ENCODE measurements at regions not wholly inside any gene's neighbourhood (a gene's known extent, or its start where the extent isn't known, plus 50 kb on each side); places are given as distances from the start of the nearest gene placed in this dataset.

DNA sequence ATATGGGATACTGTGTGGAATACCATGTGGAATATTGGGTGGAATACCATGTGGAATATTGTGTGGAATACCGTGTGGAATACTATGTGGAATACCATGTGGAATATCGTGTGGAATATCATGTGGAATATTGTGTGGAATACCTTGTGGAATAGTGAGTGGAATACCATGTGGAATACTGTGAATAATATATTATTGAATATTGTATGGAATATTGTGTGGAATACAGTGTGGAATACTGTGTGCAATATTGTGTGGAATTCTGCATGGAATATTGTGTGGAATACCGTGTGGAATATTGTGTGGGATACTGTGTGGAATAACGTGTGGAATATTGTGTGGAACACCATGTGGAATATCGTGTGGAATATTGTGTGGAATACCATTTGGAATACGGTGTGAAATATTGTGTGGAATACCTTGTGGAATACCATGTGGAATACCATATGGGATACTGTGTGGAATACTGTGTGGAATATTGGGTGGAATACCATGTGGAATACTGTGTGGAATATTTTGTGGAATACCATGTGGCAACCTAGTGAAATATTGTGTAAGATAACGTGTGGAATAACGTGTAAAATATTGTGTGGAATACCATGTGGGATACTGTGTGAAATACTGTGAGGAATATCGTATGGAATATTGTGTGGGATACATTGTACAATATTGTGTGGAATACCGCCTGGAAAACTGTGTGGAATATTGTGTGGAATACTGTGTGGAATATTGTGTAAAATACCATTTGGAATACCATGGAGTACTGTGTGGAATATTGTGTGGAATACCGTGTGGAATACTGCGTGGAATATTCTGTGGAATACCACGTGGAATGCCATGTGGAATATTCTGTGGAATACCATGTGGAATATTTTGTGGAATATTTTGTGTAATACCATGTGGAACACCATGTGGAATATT, 133.9 kb upstream of the CHST15 start:
- no peak for DNase-seq (ENCODE audit: low read depth)

GRCh38 chr10:124226271-124227054, 133.1 kb upstream of the CHST15 start:
- DNase-seq (ENCODE audit: low read depth), result no peak

DNA sequence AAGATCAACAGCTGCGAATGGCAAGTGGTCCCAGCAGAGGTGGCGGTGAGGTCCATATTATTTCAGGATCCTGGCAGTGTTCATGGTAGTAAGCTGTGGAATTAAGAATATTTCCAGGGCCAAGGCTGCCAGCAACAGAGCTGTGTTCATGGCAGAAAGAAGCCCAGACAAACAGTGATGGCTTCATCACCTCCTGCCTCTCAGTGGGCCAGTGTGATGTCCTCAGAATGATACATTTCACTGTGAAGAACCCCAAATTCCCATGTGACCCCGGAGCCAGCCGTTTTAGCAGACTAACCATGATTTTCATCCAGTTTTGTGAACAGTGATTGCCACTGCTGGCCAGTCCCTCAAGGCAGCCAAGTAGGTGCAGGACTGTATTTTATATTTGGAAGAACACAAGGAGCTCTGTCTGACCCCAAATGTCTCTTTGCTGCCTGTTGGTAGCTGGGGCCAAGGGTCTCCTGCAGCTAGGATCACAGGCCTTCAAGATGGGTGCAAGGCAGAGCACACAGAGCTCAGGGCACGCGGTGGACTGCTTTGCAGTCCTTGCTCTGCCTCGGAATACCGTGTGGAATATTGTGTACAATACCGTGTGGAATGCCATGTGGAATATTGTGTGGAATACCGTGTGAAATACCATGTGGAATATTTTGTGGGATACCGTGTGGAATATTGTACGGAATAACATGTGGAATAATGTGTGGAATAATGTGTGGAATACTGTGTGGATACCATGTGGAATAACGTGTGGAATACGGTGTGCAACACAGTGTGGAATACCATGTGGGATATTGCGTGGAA, 132.3 kb upstream of the CHST15 start:
- DNase-seq (ENCODE audit: low read depth), result no peak

DNA sequence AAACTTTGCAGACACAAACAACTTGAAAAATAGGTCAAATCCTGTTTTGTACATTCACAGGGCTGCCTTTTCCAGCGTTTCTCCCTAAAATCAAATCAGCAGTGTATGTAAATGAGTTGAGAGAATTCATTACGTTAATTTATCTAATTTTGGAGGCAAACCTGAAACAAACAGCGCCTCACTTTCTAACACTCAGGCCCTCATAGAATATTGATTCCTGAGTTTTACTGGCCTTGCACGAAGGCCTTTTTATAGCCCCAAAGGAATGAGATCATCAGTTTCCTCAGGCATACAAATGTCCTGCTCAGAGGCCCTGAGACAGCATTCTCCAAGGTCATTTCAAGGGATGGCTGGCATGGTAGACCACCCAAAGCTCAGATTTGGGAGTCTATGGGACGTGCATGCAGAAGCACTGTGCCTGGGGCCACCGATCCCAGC, 131.7 kb upstream of the CHST15 start:
- DNase-seq (ENCODE audit: low read depth), result no peak

DNA sequence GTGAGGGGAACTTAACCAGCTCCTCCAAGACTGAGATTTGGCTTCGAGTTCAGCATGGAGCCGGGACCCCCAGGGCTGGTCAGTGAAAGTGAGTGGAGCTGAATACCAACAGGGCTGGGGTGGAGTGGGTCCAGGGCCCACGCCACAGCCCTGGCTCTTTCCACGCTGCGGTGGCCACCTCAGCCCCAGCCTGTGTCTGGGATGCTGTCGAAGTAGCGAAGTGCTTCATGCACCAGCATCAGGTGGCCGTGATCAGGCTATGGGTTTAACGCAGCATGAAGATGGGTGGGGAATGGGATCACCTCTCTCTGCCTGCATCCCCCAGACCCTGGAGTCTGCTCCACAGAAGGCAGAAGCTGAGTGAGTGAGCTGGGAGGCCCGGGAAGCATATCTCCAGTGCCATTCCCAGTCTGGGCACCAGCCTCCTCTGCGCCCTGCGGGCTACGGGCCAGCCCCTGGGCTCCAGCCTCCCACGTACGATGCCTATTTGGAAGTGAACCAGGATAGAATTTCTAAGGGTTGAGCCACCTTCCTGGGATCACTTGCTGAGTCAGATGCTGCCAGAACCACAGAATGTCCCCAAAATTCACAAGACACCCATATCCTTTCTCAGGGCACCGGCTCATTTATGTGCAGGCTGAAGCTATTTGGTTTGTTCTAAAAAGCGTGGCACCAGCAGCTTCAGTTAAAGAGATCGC, 131.1 kb upstream of the CHST15 start:
- no peak for DNase-seq (ENCODE audit: low read depth)

GRCh38 chr10:124223711-124224085, 130.3 kb upstream of the CHST15 start:
- no peak for DNase-seq (ENCODE audit: low read depth)

- no peak for DNase-seq (ENCODE audit: low read depth)
Measured at GRCh38 chr10:124222988-124223710, 129.8 kb upstream of the CHST15 start.

DNA sequence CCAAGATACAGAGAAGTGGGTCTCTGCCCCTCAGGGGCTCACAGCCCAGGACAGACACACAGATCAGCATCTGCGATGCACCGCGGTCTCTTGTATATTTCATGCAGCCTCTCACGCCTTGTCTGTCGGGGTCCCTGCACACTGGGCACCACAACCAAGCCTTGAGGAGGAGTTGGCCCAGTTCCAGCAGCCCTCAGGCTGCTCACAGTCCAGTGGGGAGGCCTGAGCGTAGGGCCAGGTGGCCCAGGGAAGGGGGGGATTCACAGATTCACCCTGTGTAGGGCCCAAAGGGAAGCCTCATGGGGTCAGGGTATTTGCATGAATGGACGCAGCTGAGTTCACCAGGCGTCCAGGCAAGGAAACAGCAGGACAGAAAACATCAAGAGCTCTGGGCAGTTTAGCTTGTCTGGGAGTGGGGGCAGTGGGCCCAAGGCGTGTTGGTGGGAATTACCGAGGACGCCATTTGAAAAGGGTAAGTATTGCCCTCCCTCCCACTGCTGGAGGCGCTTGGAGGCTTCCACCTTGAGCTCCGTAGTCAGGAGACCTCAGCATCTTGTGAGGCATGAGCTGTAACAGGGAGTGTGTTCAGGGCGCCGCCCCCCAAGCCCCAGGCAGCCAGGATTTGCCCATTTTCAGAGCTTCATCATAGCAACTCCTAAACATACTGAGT, 129.1 kb upstream of the CHST15 start:
- DNase-seq (ENCODE audit: low read depth), result no peak

DNA sequence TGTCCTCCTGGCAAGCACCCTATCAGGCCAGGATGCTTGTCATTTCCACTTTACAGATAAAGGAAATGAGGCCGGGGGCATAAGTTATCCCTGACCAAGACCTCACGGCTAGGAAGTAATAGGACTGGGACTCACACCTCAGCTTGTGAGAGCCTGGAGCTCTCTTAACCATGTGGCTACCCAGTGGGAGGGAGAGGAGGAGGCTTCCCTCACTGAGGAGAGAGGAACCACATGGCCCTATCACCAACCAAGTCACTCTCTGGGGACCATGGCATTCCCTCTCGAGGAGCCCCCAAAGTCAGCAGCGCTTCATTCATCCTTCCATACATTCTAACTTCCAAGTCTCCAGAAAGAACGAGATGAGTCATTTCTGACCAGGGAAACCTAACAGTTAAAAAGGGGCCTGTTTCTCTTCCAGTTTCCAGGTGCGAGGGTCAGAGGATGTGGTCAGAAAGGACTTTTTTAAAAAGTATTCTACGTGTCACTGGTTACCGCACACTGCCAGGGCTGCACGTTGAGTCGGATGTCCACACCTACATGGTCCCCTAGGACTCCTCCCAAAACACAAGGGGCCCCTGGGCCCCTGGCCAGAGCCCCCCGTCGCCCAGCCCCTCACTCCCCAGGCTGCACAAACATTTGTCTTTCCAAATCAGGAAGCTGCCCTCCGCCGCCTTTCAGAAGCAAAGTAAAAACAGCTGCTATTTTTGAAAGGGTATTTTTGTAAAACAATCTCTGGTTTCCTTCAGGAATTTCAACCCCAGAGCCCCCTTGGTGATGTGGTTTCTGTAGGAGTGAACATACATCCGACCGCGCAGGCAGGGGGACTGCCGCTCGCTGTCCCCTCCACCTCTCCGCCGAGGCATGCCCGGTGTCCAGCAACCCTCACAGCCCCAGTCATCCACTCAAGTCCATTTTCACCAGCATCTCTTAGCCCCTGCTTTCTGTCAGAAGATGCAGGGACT, 128.2 kb upstream of the CHST15 start:
- no peak for DNase-seq (ENCODE audit: low read depth)

- DNase-seq (ENCODE audit: low read depth), result no peak
Measured at GRCh38 chr10:124220971-124221355, 127.6 kb upstream of the CHST15 start.

DNA sequence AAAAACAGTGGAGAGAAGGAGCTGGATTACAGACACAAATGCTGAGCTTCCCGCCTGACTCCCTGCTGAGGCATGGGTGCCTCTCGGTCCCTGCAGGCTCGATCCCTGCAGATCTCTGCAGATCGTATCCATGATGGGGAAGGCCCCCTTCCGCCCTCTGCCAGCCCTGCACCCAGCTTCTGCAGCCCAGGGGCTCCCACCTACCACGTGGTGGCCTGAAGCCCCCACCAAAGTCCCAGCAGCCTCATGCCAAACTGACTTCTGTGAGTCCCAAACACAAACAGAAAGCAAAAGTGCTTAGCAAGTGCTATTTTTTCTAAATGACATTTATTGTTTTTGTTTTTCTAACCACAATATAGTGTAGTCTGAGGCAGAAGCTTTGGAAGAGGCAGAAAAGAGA, 127.1 kb upstream of the CHST15 start:
- DNase-seq (ENCODE audit: low read depth), result no peak

DNA sequence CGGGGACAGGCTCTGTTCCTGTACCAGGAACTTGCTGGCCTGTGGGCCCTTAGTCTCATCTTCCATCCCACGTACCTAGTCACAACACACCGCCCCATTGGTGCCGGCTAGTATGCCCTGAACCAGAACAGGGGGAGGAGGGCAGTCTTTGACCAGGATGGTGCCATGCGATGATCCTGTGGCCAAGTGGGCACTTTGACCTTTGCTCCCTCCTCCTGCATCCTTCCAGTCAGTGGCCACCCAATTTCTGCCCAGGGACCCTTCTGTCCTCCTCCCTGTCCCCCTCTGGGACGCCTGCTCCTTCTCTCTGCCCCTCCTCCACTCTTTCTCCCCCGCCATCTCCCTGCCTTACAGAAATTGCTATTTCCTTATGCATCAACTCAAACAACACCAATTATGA, 126.3 kb upstream of the CHST15 start:
- no peak for DNase-seq (ENCODE audit: low read depth)

DNA sequence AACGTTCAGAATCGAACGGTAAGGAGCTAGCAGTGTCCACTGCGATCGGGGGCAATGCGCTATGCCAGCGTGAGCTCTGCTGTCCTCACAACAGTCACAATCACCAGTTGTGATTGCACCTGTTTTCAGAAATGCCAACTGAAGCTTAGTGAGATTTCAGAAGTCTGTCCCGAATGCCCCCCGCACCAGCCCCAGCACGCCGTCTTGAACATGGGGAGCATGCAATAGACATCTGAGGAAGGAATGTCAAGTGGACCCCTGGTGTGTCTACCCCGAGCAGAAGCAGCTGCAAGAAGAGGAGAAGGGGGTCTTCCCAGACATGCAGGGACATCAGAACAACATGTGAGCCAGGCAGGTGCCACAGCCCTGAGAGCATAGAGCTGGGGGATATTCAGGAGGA, 125.7 kb upstream of the CHST15 start:
- DNase-seq (ENCODE audit: low read depth), result no peak

DNA sequence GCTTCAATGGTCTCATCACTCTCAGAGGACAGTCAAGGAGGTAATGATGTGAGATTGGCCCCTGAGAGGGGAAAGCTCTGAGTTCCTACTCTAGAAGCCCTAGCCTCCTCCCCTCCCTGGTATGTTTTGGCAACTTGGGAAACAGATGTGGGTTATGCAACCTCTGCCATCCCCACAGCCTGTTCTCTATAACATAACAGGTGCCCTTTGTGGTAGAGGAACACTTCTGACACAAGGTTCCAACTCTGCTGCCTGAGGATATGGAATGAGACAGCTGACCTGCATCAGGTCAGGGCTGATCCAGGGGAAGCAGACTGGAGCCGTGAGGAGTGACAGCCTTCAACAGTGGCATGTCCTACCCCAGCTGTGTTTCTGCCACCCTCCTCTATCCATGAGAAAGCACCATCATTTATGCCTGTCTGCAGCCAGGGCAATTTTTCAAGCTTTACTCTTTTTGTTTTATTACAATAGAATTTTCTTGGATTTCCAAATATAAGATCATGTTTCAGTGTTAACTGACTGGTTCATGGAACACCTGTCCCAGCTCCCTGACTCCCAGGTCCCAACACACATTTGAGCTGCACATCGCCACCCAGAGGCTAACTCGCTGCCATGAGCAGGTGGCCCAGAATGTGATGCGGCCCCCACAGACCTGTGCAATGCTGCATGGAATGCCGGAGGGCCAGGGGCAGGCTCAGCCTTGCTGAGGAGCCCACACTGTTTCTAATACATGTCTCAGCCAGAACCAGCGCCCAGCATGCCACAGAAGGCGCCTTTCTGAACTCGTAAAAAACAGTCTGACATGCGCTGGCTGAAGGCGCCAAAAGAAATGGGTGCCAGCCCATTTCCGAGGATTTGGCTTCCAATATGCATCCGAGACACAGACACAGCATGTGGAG, 124.8 kb upstream of the CHST15 start:
- DNase-seq (ENCODE audit: low read depth), result no peak

DNA sequence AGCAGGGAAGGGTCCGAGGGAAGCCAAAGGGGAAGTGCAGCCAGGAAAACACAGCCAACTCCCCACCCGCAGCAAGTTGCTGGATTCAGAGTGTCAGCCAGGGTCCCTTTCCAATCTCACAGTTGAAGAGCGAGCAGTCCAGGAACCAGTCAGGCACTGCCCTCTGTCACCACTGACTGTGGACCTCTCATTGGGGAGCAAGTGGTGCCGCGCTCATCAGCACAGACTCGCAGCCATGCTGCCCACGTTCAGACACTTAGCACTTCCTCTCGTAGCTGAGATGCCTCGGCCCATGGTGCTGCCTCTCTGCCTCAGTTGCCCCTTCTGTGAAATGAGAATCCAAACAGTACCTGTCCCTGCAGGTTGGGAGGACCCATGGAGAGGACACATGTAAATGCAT, 123.6 kb upstream of the CHST15 start:
- no peak for DNase-seq (ENCODE audit: low read depth)

DNA sequence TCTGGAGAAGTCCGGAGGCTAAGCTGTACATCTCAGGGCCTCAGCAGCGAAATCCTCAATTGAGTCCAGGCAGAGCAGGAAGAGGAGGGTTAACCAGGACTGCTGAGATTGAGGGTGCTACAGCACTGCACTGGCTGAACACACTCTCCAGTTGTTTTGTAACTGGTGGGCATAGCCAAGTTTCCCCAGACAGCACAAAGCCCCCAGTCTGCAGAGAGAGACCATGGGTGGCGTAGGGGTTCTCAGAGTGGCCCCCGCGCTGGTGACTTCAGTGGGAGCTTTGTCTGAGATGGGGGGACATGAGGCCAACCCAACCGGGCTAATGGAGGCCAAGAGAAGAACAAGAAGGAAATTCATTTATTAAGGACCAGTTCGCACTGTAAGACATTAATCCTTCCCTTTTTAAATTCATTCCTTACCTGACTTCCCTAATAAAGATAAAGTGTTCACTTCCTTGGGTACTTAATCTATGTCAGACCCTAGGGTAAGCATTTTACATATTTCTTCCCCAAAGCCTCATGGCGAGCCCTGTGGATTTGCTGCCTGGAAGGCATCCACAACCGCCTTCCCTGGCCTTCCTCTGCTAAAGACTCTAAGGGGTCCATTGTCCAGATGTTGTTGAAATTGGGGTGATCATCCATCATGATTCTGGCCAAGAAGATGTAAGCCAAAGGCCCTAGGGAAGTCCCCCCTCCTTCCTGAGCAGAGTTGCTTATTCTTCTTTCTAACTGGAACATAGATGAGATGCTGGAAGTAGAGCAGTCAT, 121.4 kb upstream of the CHST15 start:
- DNase-seq (ENCODE audit: low read depth), result no peak

DNA sequence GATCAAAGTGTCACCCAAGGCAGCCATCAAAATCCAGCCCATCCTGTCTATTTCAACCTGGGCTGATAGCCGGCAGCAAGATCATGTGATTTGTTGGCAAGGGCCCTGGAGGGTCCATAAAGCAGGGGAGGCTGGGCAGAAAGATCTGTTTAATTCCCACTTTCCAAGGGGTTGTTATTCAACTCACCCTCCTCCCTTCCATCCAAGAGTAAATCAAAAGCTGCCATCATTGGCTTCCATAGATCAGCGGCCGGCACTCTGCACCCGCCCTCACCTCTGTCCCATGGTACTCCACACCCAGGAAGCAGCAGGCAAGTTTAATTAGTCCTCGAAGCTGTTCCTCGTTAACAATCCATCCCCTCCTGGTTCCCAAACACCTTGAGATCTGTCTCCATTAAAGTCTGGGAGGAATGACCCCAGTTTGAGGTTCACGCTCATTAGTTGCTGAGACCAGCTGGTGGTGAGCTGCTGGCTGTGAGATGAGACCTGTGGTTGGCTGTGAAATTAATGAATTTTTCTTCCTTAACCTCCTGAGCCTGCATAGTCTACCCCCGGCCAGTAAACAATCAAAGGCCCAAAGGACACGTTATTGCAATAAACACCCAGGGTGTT, 120.6 kb upstream of the CHST15 start:
- DNase-seq (ENCODE audit: low read depth), result no peak
